Large intestine (tissue), 3 donors: ENCODE measurements at regions not wholly inside any gene's neighbourhood (a gene's known extent, or its start where the extent isn't known, plus 50 kb on each side); places are given as distances from the start of the nearest gene placed in this dataset.

ENCODE experiments used
- DNase-seq, 2 donors: peaks; one replicate each; pipeline versions ENCODE4 v3.0.0 to v3.0.0-alpha.2; 2013
- H3K27ac ChIP-seq: one replicate; pipeline ENCODE4 v1.5.1; 2013; ENCODE audit warnings: low read length
- H3K27me3 ChIP-seq: 2 replicates; pipeline ENCODE4 v1.6.1; 2013; ENCODE audit warnings: low read length; ENCODE audit not compliant: control insufficient read depth, insufficient read depth
- H3K36me3 ChIP-seq: 2 replicates; pipeline ENCODE4 v1.6.1; 2013; ENCODE audit warnings: low read length; ENCODE audit not compliant: control insufficient read depth, insufficient read depth
- H3K4me1 ChIP-seq: one replicate; pipeline ENCODE4 v1.6.1; 2013; ENCODE audit warnings: low read length; ENCODE audit not compliant: control insufficient read depth, insufficient read depth
- H3K4me3 ChIP-seq: one replicate; pipeline ENCODE4 v1.5.1; 2013; ENCODE audit warnings: low read length
- H3K9me3 ChIP-seq: one replicate; pipeline ENCODE4 v1.6.1; 2013; ENCODE audit warnings: mild to moderate bottlenecking, low read depth, low read length, moderate library complexity; ENCODE audit not compliant: control insufficient read depth
- WGBS: methylation state at CpG from one replicate; pipeline ENCODE4 v1.1.5; 2013; ENCODE audit warnings: low lambda C conversion rate; ENCODE audit not compliant: insufficient coverage; 5-methylcytosine and 5-hydroxymethylcytosine counted together

GRCh38 chr9:108766626-108767161 is 89.1 kb downstream of the ACTL7B start:
- no peaks in the 10 kb centered on the region for H3K9me3 ChIP-seq
- H3K4me1 ChIP-seq: no peaks in the 10 kb centered on the region
- no peak overlapping the region for H3K27ac ChIP-seq
- no peaks in the 10 kb centered on the region for H3K27me3 ChIP-seq
- H3K36me3 ChIP-seq: no peaks in the 10 kb centered on the region
- DNase-seq: no peak
- no peak overlapping the region for H3K4me3 ChIP-seq
- no CpG with 5 or more reads among the region's 3 CpGs for WGBS

DNA sequence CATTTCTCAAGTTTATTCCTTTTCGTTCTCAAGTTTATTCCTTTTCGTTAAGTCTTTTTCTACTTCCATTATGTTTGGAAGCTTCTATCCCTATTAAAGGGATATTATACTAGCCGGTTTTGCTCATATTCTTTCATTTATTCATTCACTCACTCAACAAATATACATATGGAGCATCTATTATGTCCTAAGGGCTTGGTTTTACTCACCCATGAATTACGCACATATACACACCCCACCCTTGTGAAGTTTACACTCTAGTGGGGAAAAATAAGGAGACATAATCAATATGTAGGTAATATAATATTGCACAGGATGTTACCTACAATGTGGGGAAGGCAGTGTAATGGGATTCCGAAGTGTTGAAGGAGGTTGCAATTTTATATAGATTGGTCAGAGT is 90.5 kb downstream of the ACTL7B start:
- no peak for DNase-seq
- H3K4me1 ChIP-seq: no peaks in the 10 kb centered on the region
- no peaks in the 10 kb centered on the region for H3K36me3 ChIP-seq
- H3K4me3 ChIP-seq: no peak overlapping the region
- no peaks in the 10 kb centered on the region for H3K9me3 ChIP-seq
- WGBS: 100% methylated on average over 3 of the region's 5 CpGs
- no peaks in the 10 kb centered on the region for H3K27me3 ChIP-seq
- no peak overlapping the region for H3K27ac ChIP-seq

DNA sequence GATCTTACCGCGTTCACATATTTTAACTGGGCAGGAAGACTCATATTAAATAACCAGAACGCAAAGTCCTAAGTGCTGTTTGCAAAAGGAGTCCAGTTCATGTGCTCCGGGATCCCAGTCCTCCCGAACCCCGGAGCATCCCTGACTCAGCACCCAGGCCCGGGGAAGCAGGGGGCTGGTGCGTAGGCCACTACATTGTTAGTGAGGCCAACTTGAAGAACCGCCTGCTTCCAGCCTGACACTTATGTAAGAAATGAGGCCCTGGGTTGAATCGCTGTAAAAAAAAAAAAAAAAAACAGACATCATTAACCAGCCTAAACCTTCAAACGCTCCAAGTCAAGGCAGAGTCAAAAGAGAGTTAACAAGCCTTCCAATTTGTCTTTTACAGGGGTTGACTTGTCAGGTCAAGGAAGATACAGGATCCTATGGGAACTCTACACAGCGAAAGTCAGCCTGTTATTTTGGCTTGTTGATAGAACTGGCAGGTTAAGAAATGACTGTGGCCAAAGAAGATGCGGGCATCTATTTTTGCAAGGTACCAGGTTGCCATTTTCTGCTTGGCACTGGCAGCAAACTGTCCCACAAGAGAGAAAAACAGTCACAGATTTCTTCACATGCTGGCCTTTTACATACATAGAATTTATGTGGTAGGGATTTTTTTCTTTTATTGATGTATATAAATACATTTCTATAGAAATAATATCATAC is 93.3 kb downstream of the ACTL7B start:
- Histone ChIP-seq H3K27ac (no peak overlapping the region), H3K4me3 (no peak overlapping the region), H3K36me3 (no peaks in the 10 kb centered on the region), H3K4me1 (no peaks in the 10 kb centered on the region), H3K9me3 (no peaks in the 10 kb centered on the region), H3K27me3 (no peaks in the 10 kb centered on the region)
- DNase-seq: no peak
- WGBS: no CpG with 5 or more reads among the region's 13 CpGs

DNA sequence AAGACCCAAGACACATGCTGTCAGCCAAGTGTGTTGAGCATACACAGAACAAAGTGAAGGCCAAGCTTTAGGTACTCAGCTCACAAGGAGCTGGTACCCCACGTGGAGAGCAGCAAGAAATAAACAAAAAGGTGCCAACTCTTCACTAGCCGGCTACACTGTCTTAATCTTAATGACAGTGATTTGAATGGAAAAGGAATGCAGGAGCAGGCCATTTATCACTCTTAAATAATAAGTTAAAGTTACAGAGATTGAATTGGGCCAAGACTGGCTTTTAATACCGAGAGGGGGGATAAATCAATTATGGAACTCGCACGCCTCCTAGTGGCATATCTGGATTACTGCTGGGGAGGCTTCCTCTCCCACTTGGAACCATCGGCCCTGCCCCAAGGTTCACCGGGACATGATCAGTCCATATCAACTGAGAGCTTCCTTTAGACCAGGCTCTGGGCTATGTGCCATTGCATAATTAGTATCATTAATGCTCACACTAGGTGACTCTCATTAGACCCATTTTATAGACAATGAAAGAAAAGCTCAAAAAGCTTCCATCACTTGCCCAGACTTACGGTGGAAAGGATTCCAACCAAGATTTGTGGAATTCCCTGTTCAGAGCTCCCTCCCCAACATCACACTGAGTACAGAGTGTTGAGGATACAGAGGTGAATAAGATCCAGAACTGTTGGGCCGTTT is 94.0 kb downstream of the ACTL7B start:
- 100% methylated on average over 1 of the region's 9 CpGs for WGBS
- H3K27ac ChIP-seq: no peak overlapping the region
- H3K27me3 ChIP-seq: no peaks in the 10 kb centered on the region
- no peak overlapping the region for H3K4me3 ChIP-seq
- H3K4me1 ChIP-seq: no peaks in the 10 kb centered on the region
- peak; percentile 38 to 42 for DNase-seq
- H3K9me3 ChIP-seq: no peaks in the 10 kb centered on the region
- H3K36me3 ChIP-seq: no peaks in the 10 kb centered on the region

DNA sequence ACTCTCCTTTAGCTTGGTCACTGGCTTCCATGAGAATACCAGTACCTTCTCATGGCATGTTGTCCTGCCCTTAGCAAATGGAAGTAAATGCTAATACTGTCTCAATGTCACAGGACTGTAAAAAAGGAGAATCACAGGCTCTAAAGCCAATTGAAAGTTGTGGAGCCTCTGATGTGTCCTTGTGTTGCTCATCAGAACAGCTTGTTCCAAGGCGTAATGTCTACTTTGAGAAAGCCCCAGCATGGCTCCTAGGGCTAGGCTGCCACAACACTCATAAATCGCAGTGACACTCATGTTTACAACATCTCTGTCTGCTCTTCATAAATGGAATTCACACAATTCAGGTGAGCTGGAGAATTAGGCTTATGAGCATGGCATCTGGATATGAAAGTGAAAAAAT is 94.9 kb downstream of the ACTL7B start:
- H3K27ac ChIP-seq: no peak overlapping the region
- no CpG with 5 or more reads among the region's 2 CpGs for WGBS
- H3K36me3 ChIP-seq: no peaks in the 10 kb centered on the region
- no peak for DNase-seq
- H3K9me3 ChIP-seq: no peaks in the 10 kb centered on the region
- no peak overlapping the region for H3K4me3 ChIP-seq
- no peaks in the 10 kb centered on the region for H3K4me1 ChIP-seq
- H3K27me3 ChIP-seq: no peaks in the 10 kb centered on the region

DNA sequence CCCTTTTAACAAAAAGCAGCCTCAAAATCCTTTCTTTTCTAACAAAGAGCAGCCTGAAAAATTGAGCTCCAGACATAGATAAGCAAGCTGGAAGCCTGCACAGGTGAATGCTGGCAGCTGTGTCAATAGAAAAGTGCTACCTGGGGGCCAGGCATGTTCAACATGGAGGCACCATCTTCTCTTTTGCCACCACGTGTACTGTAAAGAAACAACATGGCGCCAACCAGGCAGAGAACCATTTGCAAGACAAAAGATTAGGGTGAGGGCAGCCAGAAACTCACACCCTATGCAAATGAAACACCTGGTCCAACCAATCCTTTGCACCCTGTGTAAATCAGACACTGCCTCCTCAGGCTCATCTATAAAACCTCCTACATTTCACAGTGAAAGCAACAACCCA is 96.0 kb downstream of the ACTL7B start:
- Histone ChIP-seq H3K27me3 (no peaks in the 10 kb centered on the region), H3K36me3 (no peaks in the 10 kb centered on the region), H3K4me1 (no peaks in the 10 kb centered on the region), H3K9me3 (no peaks in the 10 kb centered on the region), H3K4me3 (no peak overlapping the region), H3K27ac (no peak overlapping the region)
- DNase-seq: no peak
- WGBS: 100% methylated on average over 1 of the region's 2 CpGs

DNA sequence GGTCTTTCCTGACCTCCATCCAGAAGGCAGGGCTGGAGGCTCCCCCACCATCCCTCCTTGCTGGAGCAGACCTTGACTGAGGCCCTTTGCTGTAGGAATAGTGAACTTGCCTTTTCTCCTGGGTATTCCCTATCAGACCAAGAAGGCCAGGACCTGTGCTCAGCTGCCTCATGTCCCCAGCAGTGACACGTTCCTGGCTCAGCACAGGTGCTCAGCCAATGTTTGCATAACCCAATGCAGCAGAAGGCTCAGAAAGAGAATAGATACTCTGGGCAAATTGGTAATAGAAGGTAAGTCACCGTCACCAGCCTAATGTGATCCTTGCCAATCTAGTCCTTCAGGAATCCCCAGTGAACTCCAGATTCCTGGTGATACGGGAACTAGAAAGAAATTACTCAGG is 96.4 kb downstream of the ACTL7B start:
- H3K27ac ChIP-seq: no peak overlapping the region
- no peaks in the 10 kb centered on the region for H3K27me3 ChIP-seq
- H3K4me3 ChIP-seq: no peak overlapping the region
- H3K4me1 ChIP-seq: no peaks in the 10 kb centered on the region
- WGBS: 100% methylated on average over 1 of the region's 3 CpGs
- H3K9me3 ChIP-seq: no peaks in the 10 kb centered on the region
- DNase-seq: no peak
- no peaks in the 10 kb centered on the region for H3K36me3 ChIP-seq

GRCh38 chr9:108756746-108757490 is 98.9 kb downstream of the ACTL7B start:
- H3K4me1 ChIP-seq: no peaks in the 10 kb centered on the region
- H3K4me3 ChIP-seq: no peak overlapping the region
- H3K36me3 ChIP-seq: no peaks in the 10 kb centered on the region
- DNase-seq: no peak
- no peaks in the 10 kb centered on the region for H3K9me3 ChIP-seq
- H3K27ac ChIP-seq: no peak overlapping the region
- H3K27me3 ChIP-seq: no peaks in the 10 kb centered on the region
- 100% methylated on average over 1 of the region's 3 CpGs for WGBS

- Histone ChIP-seq H3K36me3 (no peaks in the 10 kb centered on the region), H3K4me1 (no peaks in the 10 kb centered on the region), H3K9me3 (no peaks in the 10 kb centered on the region), H3K4me3 (no peak overlapping the region), H3K27ac (no peak overlapping the region), H3K27me3 (no peaks in the 10 kb centered on the region)
- WGBS: 89% methylated on average over 3 of the region's 3 CpGs
- DNase-seq: no peak
These were observed 99.8 kb downstream of the ACTL7B start for GRCh38 chr9:108755979-108756378.

DNA sequence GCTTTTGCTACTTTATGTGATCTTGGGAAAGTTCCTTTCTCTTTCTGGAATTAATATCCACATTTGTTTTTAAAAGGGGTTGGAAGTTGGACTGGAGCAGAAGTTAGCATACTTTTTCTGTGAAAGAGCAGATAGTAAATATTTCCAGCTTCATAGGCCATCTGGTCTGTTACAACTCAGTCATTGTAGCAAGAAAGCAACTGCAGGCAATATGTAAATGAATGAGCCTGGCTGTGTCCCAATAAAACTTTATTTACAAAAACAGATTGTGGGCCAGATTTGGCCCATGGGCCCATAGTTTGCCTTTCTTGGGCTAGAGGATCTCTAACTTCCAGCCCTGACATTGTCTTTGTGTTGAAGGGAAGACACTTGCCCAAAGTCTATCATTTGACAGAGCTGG is 104.4 kb downstream of the ACTL7B start:
- Histone ChIP-seq H3K9me3 (no peaks in the 10 kb centered on the region), H3K4me1 (peaks cover 8% of the 10 kb centered on the region), H3K36me3 (no peaks in the 10 kb centered on the region), H3K4me3 (no peak overlapping the region), H3K27ac (no peak overlapping the region), H3K27me3 (no peaks in the 10 kb centered on the region)
- DNase-seq: no peak
